ENCODE measurements at regions not wholly inside any gene's neighbourhood (a gene's known extent, or its start where the extent isn't known, plus 50 kb on each side); places are given as distances from the start of the nearest gene placed in this dataset.

DNA sequence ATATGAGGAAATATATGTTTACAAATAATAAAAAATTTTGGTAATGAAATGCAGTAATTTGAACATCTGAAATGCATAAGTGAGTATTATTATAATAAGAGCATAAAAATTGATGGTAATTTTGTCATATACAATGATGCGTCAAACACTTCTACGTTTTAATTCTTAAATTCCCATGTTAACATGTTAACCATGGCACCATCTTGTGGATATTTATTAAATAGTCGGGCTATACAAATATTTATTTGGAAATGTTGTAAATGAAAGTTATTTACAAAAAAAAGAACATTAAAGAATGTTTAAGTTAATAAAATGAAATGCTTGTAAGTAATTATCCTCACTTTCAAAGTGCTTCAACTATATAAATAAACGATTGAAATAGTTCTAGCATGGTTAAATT is 57.2 kb upstream of the C1orf185 start:
- no peak for TF ChIP-seq EZH2 (IDR thresholded peaks at IDR 0.05; ENCODE audit: low read depth)
- TF ChIP-seq, protein P1, sequence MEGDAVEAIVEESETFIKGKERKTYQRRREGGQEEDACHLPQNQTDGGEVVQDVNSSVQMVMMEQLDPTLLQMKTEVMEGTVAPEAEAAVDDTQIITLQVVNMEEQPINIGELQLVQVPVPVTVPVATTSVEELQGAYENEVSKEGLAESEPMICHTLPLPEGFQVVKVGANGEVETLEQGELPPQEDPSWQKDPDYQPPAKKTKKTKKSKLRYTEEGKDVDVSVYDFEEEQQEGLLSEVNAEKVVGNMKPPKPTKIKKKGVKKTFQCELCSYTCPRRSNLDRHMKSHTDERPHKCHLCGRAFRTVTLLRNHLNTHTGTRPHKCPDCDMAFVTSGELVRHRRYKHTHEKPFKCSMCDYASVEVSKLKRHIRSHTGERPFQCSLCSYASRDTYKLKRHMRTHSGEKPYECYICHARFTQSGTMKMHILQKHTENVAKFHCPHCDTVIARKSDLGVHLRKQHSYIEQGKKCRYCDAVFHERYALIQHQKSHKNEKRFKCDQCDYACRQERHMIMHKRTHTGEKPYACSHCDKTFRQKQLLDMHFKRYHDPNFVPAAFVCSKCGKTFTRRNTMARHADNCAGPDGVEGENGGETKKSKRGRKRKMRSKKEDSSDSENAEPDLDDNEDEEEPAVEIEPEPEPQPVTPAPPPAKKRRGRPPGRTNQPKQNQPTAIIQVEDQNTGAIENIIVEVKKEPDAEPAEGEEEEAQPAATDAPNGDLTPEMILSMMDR (conservative IDR thresholded peaks at IDR 0.05), result peak; percentile 55; the same call in 1 of the 2 replicates

Measured in PC-9 (cell line).